ENCODE measurements at regions not wholly inside any gene's neighbourhood (a gene's known extent, or its start where the extent isn't known, plus 50 kb on each side); places are given as distances from the start of the nearest gene placed in this dataset.

GRCh38 chr15:56868170-56868569, 50.3 kb upstream of the TCF12 start:
- TF ChIP-seq, protein P1, sequence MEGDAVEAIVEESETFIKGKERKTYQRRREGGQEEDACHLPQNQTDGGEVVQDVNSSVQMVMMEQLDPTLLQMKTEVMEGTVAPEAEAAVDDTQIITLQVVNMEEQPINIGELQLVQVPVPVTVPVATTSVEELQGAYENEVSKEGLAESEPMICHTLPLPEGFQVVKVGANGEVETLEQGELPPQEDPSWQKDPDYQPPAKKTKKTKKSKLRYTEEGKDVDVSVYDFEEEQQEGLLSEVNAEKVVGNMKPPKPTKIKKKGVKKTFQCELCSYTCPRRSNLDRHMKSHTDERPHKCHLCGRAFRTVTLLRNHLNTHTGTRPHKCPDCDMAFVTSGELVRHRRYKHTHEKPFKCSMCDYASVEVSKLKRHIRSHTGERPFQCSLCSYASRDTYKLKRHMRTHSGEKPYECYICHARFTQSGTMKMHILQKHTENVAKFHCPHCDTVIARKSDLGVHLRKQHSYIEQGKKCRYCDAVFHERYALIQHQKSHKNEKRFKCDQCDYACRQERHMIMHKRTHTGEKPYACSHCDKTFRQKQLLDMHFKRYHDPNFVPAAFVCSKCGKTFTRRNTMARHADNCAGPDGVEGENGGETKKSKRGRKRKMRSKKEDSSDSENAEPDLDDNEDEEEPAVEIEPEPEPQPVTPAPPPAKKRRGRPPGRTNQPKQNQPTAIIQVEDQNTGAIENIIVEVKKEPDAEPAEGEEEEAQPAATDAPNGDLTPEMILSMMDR (conservative IDR thresholded peaks at IDR 0.05; ENCODE audit: control insufficient read depth, insufficient read depth, low read depth, low read length) = no peak
- no peak overlapping the region for H3K4me3 ChIP-seq (ENCODE audit: control insufficient read depth, low read depth, low read length)
- no peak for DNase-seq (ENCODE audit: low read depth)

DNA sequence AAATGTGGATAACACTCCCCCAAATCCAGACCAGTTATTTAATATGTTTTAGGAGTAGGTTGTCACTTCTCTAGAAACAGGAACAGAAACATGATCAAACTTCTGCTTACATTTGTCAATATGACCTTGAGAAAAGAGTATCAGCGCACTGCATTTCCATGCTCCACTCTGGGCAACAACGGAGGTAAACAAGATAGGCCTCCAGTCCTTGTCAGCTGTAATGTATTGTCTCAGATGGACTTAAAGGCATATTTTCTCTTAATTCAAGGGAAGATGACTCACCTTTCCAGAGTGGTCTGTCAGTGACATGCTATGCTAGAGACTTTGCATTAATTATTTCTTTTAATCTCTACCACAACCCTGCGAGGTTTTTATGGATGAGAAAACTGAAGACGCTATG, 51.6 kb upstream of the TCF12 start:
- no peak for DNase-seq (ENCODE audit: low read depth)
- no peak overlapping the region for H3K4me3 ChIP-seq (ENCODE audit: control insufficient read depth, low read depth, low read length)
- TF ChIP-seq, protein P1 (conservative IDR thresholded peaks at IDR 0.05; ENCODE audit: control insufficient read depth, insufficient read depth, low read depth, low read length) = no peak

DNA sequence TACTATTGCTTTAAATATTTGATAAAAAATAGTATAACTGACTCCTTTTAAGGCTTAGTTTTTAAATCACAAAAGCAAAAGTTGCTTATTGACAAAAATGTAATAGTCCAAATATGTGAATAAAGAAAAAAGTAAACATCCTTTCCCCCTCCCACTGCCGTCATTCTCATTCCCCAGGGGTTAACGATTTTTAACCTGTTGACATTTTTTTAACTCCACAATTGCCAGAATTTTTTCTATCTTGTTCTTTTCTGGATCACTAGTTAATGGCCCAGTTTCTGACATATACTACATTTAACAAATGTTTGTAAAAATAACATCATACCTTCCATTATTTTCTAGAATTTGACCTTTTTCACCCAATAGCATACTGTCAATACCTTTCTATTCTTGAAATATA, 60.6 kb upstream of the TCF12 start:
- no peak for DNase-seq (ENCODE audit: low read depth)
- H3K4me3 ChIP-seq (ENCODE audit: control insufficient read depth, low read depth, low read length) = no peak overlapping the region
- TF ChIP-seq, protein P1 (conservative IDR thresholded peaks at IDR 0.05; ENCODE audit: control insufficient read depth, insufficient read depth, low read depth, low read length) = no peak

DNA sequence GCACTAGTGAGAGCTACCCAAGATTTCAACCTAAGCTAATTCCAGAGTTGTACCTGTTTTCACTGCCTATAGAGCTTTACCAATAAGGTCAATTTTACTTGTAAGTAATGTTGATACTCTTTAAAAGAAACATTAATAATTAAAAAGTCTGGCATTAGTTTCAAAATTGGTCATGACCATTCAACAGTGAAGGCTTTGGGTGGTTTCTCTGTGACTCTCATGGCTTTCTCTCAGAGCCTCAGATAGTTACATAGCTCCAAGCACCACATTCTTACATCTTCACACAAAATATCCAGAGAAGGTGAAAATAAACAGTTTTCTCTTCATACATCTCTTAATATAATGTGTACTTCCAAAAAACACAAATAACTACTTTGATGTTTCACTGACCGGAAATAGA, 61.5 kb upstream of the TCF12 start:
- H3K4me3 ChIP-seq (ENCODE audit: control insufficient read depth, low read depth, low read length) = no peak overlapping the region
- TF ChIP-seq, protein P1 (conservative IDR thresholded peaks at IDR 0.05; ENCODE audit: control insufficient read depth, insufficient read depth, low read depth, low read length) = no peak
- no peak for DNase-seq (ENCODE audit: low read depth)

DNA sequence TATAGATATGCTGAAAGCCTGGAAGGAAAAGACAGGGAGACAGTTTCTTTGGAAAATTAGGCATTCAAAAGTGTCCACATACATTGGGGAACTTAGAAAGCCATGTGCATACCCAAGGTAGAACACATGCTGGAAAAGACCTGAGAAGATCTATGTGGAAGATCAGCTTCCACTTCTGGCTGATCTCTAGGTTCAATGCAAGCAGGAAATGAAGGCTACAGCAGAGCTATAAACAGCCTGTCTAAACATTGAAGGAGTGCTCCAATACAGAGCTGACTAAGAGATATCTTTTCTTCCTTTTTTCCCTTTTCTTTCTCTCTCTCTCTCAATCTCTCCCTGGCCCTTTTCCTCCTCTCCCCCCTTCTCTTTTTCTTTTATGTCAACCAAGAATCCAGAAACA, 73.6 kb upstream of the TCF12 start:
- TF ChIP-seq, protein P1 (conservative IDR thresholded peaks at IDR 0.05; ENCODE audit: control insufficient read depth, insufficient read depth, low read depth, low read length) = no peak
- DNase-seq (ENCODE audit: low read depth) = no peak
- no peak overlapping the region for H3K4me3 ChIP-seq (ENCODE audit: control insufficient read depth, low read depth, low read length)

- TF ChIP-seq, protein P1 (conservative IDR thresholded peaks at IDR 0.05; ENCODE audit: control insufficient read depth, insufficient read depth, low read depth, low read length) = no peak
- no peak for DNase-seq (ENCODE audit: low read depth)
Observed at GRCh38 chr15:56844471-56844870, 74.0 kb upstream of the TCF12 start.

GRCh38 chr15:56839641-56840040, 78.8 kb upstream of the TCF12 start:
- TF ChIP-seq, protein P1 (conservative IDR thresholded peaks at IDR 0.05; ENCODE audit: control insufficient read depth, insufficient read depth, low read depth, low read length) = no peak
- no peak overlapping the region for H3K4me3 ChIP-seq (ENCODE audit: control insufficient read depth, low read depth, low read length)
- no peak for DNase-seq (ENCODE audit: low read depth)

More at GRCh38 chr15:56844471-56844870, 74.0 kb upstream of the TCF12 start:
- H3K4me3 ChIP-seq (ENCODE audit: control insufficient read depth, low read depth, low read length) = no peak overlapping the region

Data from fibroblast of mammary gland (primary cell).